SK-N-MC (cell line): ENCODE measurements at regions not wholly inside any gene's neighbourhood (a gene's known extent, or its start where the extent isn't known, plus 50 kb on each side); places are given as distances from the start of the nearest gene placed in this dataset.

Experiments
- EZH2 ChIP-seq: fragments of 200-600 bp; sonication (generic); IDR thresholded peaks from one replicate; pipeline ENCODE4 v1.6.1; 2017; ENCODE audit warnings: antibody characterized with exemption
- FOXP2 ChIP-seq: optimal IDR thresholded peaks from 2 replicates; pipeline ENCODE3; 2011; ENCODE audit warnings: mild to moderate bottlenecking, moderate library complexity; ENCODE audit not compliant: insufficient read depth; ENCODE audit errors: extremely low read length, control extremely low read depth
- POLR2AphosphoS5 ChIP-seq: IDR thresholded peaks from 2 replicates; pipeline ENCODE4 v1.6.1; 2012; ENCODE audit warnings: mild to moderate bottlenecking, low read depth, low read length, borderline replicate concordance

- TF ChIP-seq EZH2, result no peak
- TF ChIP-seq POLR2AphosphoS5, result no peak
- TF ChIP-seq FOXP2, result no peak
These were observed 362.7 kb downstream of the SEMA3D start for GRCh38 chr7:84824057-84824651.
